OCI-LY7 (cell line): ENCODE measurements at regions not wholly inside any gene's neighbourhood (a gene's known extent, or its start where the extent isn't known, plus 50 kb on each side); places are given as distances from the start of the nearest gene placed in this dataset.

Experiments
- CTCF ChIP-seq: fragments of 200-600 bp; sonication (generic); conservative IDR thresholded peaks from 2 replicates; pipeline ENCODE4 v1.5.1; 2014; ENCODE audit warnings: mild to moderate bottlenecking, antibody characterized with exemption, low read length, moderate library complexity, mixed read lengths
- EZH2phosphoT487 ChIP-seq: fragments of 200-600 bp; sonication (generic); IDR thresholded peaks from 2 replicates; pipeline ENCODE4 v1.6.1; 2018; ENCODE audit warnings: low read depth, borderline replicate concordance, mild to moderate bottlenecking, mixed run types, antibody characterized with exemption, low read length, moderate library complexity, mixed read lengths

GRCh38 chr5:161189452-161189851 lies 337.4 kb upstream of the ATP10B start:
- TF ChIP-seq CTCF (no peak), EZH2phosphoT487 (no peak)
